GM12878 (cell line): ENCODE measurements at regions not wholly inside any gene's neighbourhood (a gene's known extent, or its start where the extent isn't known, plus 50 kb on each side); places are given as distances from the start of the nearest gene placed in this dataset.
A peak's percentile ranks its signal among the peaks of the same experiment; 100 is the strongest.

Experiments
- ATF3 ChIP-seq: IDR thresholded peaks from 2 replicates; pipeline ENCODE4 v1.6.1; 2011; ENCODE audit warnings: low read depth, mild to moderate bottlenecking, low read length, moderate library complexity, borderline replicate concordance; ENCODE audit errors: extremely low read depth
- BCL3 ChIP-seq: IDR thresholded peaks from 2 replicates; pipeline ENCODE4 v1.6.1; 2011; ENCODE audit warnings: borderline replicate concordance, low read depth, mild to moderate bottlenecking, moderate library complexity, low read length; ENCODE audit not compliant: insufficient read depth, poor library complexity, severe bottlenecking
- BCLAF1 ChIP-seq: fragments of 450-650 bp; IDR thresholded peaks from 2 replicates; pipeline ENCODE4 v1.6.1; 2017; ENCODE audit warnings: antibody characterized with exemption, mild to moderate bottlenecking, moderate library complexity
- CEBPB ChIP-seq, 2 experiments: fragments of 150-350 bp in 1 of 2; IDR thresholded peaks; 2 replicates each; pipeline ENCODE4 v1.6.1; 2012 to 2014; ENCODE audit warnings: low read depth in 2 of 2, low read length in 2 of 2, borderline replicate concordance in 1 of 2, inconsistent platforms in 1 of 2
- DPF2 ChIP-seq: fragments of 450-650 bp; IDR thresholded peaks from 2 replicates; pipeline ENCODE4 v1.6.1; 2017; ENCODE audit warnings: mild to moderate bottlenecking
- IKZF1 ChIP-seq: fragments of 450-650 bp; conservative IDR thresholded peaks from 2 replicates; pipeline ENCODE4 v1.6.1; 2017; ENCODE audit warnings: antibody characterized with exemption, mild to moderate bottlenecking
- MEF2B ChIP-seq: fragments of 450-650 bp; IDR thresholded peaks from 2 replicates; pipeline ENCODE4 v1.6.1; 2018; ENCODE audit warnings: mild to moderate bottlenecking, moderate library complexity; ENCODE audit not compliant: partially characterized antibody, poor library complexity, severe bottlenecking
- MLLT1 ChIP-seq: fragments of 450-650 bp; IDR thresholded peaks from 2 replicates; pipeline ENCODE4 v1.6.1; 2016; ENCODE audit warnings: mild to moderate bottlenecking
- NFIC ChIP-seq: IDR thresholded peaks from 2 replicates; pipeline ENCODE4 v1.6.1; 2012; ENCODE audit warnings: low read depth, mild to moderate bottlenecking, inconsistent platforms, low read length, moderate library complexity
- NFXL1 ChIP-seq: fragments of 450-650 bp; IDR thresholded peaks from 2 replicates; pipeline ENCODE4 v1.6.1; 2017; ENCODE audit warnings: antibody characterized with exemption, mild to moderate bottlenecking, borderline replicate concordance
- NFYB ChIP-seq: IDR thresholded peaks from 2 replicates; pipeline ENCODE4 v1.6.1; 2011; ENCODE audit warnings: low read depth, mild to moderate bottlenecking, low read length, improper control_type of control experiment, moderate library complexity; ENCODE audit not compliant: insufficient read depth
- PBX3 ChIP-seq: IDR thresholded peaks from 2 replicates; pipeline ENCODE4 v1.6.1; 2011; ENCODE audit warnings: mild to moderate bottlenecking, low read depth, low read length, moderate library complexity; ENCODE audit not compliant: insufficient replicate concordance
- POU2F2 ChIP-seq: IDR thresholded peaks from 3 replicates; pipeline ENCODE4 v1.6.1; 2011; ENCODE audit warnings: low read depth, mild to moderate bottlenecking, low read length, borderline replicate concordance
- RELA ChIP-seq: fragments of 450-650 bp; IDR thresholded peaks from 2 replicates; pipeline ENCODE4 v1.8.0; 2014; ENCODE audit warnings: borderline replicate concordance; ENCODE audit not compliant: partially characterized antibody
- RFX5 ChIP-seq: IDR thresholded peaks from 2 replicates; pipeline ENCODE4 v1.6.1; 2011; ENCODE audit warnings: low read depth, low read length, improper control_type of control experiment
- SP1 ChIP-seq: IDR thresholded peaks from one replicate; pipeline ENCODE4 v1.6.1; 2011; ENCODE audit warnings: low read depth, low read length
- SREBF1 ChIP-seq: IDR thresholded peaks from 2 replicates; pipeline ENCODE4 v1.6.1; 2012; ENCODE audit warnings: mild to moderate bottlenecking, low read length
- STAT1 ChIP-seq: fragments of 450-650 bp; conservative IDR thresholded peaks from 2 replicates; pipeline ENCODE4 v1.6.1; 2014; ENCODE audit warnings: antibody characterized with exemption, mild to moderate bottlenecking
- WRNIP1 ChIP-seq: IDR thresholded peaks from 2 replicates; pipeline ENCODE4 v1.6.1; 2011; ENCODE audit warnings: low read depth, low read length, improper control_type of control experiment, borderline replicate concordance
- ZBTB33 ChIP-seq: fragments of 450-650 bp; IDR thresholded peaks from 2 replicates; pipeline ENCODE4 v1.6.1; 2017; ENCODE audit warnings: mild to moderate bottlenecking

GRCh38 chr11:86193297-86194095 lies 51.1 kb upstream of the EED start (continued):
- no peak for TF ChIP-seq PBX3
- no peak for TF ChIP-seq NFYB
- TF ChIP-seq NFIC, result peak; percentile 59; the same call in 1 of the 2 replicates
- TF ChIP-seq SREBF1, result no peak
- TF ChIP-seq RFX5, result no peak
- TF ChIP-seq ZBTB33, result no peak
- TF ChIP-seq MLLT1, result peak; percentile 60; the same call in 1 of the 2 replicates
- TF ChIP-seq ATF3, result no peak
- no peak; the same call in 1 of the 2 replicates for TF ChIP-seq BCLAF1
- no peak for TF ChIP-seq BCL3
- TF ChIP-seq RELA, result peak; percentile 62
- peak; percentile 61 for TF ChIP-seq MEF2B
- TF ChIP-seq POU2F2, result no peak
- TF ChIP-seq WRNIP1, result no peak
- TF ChIP-seq SP1, result no peak
- no peak for TF ChIP-seq CEBPB (IDR thresholded peaks at IDR 0.05; ENCODE audit: borderline replicate concordance in 1 of 2, low read depth in 2 of 2, low read length in 2 of 2)
- no peak for TF ChIP-seq STAT1
- TF ChIP-seq NFXL1, result no peak
- TF ChIP-seq IKZF1, result peak; percentile 93
- TF ChIP-seq DPF2, result peak; percentile 86
